Middle frontal gyrus (tissue), 1 donor: ENCODE measurements at regions not wholly inside any gene's neighbourhood (a gene's known extent, or its start where the extent isn't known, plus 50 kb on each side); places are given as distances from the start of the nearest gene placed in this dataset.

Experiments
- DNase-seq: peaks from one replicate; pipeline ENCODE4 v3.0.0-alpha.2; 2015; ENCODE audit warnings: low spot score; ENCODE audit errors: extremely low spot score

DNA sequence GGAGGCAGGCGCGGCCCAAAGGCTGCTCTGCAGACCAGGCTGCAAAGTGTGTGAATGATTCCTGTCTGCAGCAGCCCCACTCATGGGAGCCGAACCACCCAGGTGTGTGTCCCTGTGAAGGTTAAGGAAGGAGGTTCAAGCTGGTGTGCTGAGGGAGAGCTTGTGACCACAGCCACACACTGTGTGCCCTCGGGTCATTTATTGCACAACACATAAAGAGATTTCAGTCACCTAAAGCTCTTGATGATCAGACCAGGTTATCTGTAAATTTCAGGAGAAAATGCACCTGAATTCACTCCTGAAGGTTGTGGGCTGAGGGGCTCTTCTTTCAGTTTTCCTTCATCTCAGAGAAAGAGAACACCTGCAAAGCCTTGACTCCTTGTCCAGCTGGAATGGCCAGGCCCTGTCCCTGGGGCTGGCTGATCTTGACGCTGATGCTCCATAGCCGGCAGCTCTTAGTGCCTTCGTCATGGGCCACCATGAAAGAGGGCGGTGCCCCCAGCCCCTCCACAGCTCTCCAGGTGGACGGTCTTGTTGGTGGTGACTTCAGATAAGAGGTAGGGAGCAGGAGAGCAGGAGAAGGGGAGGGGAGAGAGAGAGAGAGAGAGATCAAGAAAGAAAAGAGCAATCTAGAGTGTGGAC lies 110.8 kb upstream of the C1QTNF9B start:
- DNase-seq: no peak

DNA sequence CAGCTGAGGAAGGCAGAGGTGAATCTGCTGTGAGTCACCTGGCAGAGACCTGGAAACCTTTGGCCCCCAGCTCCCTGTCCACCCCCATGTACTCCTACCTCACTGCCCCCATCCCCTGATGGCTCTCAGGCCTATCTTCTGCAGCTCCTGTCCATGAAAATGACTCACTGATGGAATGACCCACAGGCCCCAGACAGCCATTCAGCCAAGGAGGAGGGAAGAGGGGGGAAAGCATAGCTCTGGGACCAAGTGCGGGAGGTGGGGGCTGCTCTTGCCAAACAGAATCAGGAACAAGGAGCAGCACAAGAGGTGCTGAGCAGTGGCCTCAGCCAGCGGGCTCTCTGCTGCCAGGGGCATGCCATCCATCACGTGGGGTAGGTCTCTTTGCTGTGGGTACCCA lies 111.4 kb upstream of the C1QTNF9B start:
- no peak for DNase-seq

DNA sequence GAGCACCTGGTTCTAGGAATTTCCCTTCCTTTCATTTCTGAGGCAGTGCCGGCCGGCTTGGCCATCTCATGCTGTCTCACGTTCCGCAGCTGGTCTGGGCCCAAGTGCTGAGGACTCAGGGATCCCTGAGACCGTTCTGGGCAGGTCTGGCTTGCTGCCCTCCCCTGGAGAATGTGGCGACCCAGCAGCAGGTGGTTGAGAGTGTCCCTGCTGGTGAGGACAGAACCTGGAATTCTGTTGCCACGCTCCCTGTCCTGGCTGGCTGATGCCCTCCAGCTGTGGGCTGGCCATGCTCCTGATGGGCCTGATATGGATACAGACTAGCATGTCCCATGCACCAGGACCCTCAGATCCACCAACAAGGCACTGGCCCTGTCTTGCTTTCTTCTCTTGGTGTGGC lies 114.0 kb upstream of the C1QTNF9B start:
- no peak for DNase-seq

DNA sequence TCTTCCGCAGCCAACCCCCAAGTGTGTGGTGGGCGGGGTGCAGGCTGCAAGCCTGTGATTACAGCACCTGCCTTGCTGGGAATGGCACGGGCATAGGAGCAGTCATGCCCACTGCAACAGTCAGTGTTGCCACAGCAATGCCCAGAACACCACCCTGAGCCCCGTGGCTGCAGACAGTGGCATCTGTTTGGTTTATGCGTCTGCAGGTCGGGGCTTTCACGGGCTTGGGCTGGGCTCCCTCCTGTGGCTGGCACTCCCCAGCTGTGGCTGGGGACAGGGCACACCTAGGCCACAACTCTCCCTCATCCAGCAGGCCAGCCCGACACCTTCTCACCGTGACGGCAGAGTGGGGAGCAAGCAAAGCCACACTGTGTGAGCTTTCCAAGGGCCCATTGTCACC lies 115.3 kb upstream of the C1QTNF9B start:
- no peak for DNase-seq

DNA sequence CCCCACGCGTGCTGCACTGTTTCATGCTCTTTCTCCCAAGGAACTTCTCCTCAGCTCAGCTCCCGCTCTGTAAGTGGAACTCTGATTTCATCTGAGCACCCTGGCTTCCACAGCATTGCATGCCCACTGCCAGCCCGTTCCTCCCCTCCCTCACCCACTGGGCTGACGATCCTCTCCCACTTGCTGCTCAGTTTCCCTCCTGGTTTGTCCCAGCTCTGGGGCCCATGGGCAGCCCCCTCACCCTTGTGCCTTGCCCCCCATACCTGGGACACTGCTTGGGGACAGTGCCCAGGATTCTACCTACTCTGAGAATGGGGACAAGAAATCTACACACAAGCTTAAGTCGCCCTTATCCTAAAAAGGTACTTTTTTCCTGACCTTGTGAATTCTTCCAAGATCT lies 115.9 kb upstream of the C1QTNF9B start:
- no peak for DNase-seq

DNA sequence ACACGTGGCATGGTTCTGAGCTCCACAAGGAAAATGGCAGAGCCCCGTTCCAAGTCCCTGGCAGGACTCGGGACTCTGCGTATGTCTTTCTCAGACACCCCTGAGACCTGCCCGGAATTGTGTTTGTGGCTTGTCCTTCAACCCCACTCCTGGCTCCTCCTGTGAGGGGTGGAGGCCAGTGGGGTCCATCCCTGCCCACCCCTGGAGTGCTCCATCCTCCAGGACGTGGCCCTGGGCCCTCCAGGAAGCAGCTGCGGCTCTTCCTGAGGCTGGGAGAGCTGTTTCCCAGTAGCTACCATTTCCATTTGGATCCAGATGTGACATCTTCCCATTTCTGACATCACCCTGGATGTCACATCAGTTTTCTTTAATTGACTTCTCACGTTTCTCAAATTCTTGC lies 118.7 kb upstream of the C1QTNF9B start:
- DNase-seq: no peak

DNA sequence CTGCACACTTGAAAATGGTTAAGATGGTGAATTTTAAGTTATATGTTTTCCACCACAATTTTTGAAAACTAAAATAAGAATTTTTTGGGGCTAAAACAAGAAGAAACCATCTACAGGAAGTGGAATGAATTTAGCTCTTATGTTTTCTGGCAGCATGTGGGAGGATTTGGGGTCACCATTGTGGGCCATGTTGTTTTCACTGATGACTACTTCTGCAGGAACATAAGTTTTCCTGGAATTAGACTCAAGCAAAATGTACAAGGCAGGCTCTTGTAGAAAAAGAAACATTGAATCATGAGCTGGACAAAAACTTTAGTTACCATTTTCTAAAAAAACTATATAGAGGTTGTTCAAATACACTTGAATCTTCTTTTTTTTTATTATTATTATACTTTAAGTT lies 125.3 kb upstream of the C1QTNF9B start:
- DNase-seq: no peak

DNA sequence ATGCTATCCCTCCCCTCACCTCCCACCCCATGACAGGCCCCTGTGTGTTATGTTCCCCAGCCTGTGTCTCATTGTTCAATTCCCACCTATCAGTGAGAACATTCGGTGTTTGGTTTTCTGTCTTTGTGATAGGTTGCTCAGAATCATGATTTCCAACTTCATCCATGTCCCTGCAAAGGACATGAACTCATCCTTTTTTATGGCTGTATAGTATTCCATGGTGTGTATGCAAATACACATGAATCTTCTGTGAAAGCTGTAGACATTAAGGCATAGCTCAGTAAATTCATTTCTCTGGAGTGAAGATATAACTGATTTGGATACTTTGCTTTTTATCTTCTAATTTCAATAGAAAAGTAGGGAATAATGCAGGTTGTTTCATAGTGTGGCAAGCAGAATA lies 125.8 kb upstream of the C1QTNF9B start:
- DNase-seq: no peak

DNA sequence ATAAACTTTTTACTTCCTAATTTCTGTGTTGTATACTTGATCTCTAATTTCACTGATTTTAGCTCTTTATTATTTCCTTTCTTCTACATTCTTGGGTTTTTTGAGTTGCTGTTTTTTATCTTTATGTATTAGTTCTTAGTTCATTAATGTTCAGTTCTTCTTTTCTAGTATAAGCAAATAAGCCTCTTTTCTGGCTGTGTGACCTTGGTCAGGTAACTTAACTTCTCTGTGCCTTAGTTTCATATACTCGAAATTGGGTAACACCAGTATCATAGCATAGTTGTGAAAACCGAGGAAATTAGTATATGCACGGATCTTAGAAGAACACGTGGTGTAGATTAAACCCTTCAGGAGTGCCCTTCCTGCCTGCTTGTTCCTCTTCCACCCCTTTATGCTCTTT lies 130.2 kb upstream of the C1QTNF9B start:
- no peak for DNase-seq

DNA sequence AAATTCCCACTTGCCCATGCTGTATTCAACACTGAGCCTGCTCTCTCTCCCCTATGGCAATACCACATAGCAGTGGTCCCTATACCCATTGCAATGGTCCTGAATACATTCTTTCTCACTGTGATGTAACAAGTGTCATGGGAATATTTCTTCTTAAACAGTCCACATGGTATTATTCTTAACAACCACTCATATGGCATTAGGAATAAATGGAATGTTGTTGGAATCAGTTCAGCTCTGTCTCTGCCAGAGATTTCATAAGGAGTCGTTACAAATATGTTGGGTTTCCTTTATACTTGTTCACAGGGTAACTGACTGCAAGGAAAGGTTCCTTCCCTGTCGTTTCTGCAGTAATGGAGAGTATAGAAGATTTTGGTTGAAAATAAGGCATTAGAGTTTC lies 128.3 kb upstream of the SPATA13 start:
- DNase-seq: no peak

DNA sequence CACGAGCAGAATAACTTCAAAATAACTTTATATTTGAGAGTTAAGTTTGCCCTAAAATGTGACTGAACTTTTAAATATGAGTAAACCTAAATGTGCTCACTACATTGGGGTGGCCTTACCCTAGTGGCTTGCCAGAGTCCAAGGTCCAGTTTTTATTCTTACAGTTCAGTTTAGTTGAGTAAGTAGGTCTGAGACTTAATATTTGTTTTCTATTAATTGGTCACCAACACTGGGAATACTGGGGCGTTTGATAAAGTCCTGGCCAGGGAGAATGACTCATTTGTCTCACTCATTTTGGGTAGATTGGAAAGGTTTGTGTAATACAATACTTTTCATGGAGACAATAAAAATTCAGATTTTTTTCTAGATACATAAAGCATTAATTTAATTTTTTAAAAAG lies 127.8 kb upstream of the SPATA13 start:
- DNase-seq: no peak

DNA sequence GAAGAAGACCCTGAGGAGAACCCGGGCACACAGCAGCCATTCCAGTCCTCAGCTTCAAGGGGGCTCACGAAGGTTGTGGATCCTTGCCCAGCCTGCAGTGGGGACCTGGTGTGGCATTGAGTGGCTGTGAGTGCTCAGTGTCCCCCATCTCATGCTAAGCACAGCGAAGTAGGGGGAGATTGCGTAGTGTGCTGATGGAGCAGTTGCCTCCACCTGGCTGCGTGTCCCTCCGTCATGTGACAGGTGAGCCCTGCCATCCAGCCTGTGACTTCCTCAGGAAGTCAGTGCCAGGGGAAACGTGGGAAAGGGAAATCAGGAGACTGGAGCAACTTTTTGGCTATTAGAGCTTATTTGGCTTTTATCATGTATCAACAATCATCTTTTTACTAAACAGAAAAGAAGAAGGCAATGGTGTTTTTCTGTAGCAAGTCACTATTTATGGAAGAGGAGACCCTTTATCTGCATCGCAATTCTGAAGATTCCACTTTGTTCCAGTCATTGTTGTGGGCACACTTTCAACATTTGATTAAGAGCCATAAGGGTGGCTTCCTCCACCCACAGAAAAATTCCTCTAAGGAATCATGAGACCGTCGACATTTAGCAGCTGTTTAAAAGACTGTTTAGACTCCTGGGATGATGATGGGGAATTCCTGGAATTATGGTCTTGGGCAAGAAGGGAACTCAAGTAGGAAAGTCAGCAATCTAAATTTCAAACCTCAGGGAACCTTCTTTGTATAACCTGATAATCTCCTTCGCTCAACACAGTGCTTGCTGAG lies 126.8 kb upstream of the SPATA13 start:
- no peak for DNase-seq

DNA sequence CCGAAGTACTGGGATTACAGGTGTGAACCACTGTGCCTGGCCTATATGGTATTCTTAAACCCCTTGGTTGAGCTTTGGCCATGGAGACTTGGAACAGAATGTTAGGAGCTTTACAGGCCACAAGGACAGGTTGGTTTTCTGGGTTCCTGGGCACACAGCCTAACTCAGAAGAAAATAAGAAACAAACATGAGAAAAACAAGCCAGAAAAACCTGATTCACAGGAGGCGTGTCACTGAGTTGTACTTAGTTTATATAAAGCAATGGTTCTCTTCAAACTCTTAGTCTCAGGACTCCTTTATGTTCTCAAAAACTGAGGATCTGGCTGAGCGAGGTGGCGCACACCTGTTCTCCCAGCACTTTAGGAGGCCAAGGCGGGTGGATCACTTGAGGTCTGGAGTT lies 125.1 kb upstream of the SPATA13 start:
- no peak for DNase-seq

DNA sequence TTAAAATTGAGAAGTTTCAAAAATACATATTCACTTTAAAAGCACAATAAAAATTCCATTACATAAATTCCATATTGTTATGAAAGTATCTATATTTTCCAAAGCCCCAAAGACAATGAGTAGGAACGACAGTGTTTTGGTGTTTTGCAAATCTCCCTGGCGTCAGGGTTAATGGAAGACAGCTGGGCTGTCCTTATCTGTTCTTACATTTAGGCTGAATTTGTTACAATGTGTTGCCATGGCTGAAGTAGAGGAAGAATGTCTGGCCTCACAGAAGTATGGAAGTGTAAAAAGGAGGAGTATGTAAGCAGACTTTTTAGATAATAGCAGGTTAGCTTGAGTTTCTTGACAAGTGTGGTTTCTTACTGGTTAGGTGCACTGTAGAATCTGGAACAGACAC lies 124.4 kb upstream of the SPATA13 start:
- DNase-seq: no peak

DNA sequence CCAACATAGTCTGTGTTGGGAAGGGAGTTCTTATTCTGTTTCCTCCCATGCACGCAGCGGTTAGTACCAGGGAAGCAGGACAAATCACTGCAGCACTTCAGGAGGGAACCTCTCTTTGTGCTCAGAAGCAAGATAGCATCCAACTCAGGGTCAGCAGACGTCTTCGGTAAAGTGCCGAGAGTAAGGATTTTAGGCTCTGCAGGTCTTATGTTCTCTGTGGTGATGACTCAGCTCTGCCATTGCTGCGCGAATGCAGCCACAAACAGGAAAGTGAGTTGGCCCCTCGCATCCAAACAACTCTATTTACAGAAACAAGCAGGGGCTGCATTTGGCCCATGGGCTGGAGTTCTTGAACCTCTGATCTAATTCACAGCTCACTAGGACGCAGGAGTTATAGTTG lies 122.1 kb upstream of the SPATA13 start:
- no peak for DNase-seq

DNA sequence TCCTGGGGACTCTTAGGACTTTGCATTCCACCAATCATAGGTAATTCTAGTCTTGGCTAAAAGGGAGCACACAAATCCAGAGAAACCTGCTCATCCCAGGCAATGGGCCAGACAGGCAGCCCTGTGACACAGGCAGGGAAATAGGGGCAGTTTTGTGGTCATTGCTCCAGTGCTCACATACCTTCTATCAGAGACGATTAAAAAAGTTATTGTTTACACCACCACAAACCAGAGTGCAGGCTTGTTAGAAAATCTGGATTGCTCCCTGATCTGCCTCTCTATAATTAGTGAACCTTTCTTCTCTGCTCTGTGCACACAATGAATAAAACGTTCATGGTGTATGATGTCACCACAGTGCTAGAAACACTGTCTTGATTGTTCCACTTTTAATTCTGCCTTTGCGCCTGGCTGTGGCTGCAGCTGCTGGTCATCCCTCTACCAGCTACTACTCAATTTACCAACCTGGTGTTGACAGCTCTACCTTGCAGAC lies 121.6 kb upstream of the SPATA13 start:
- DNase-seq: no peak

DNA sequence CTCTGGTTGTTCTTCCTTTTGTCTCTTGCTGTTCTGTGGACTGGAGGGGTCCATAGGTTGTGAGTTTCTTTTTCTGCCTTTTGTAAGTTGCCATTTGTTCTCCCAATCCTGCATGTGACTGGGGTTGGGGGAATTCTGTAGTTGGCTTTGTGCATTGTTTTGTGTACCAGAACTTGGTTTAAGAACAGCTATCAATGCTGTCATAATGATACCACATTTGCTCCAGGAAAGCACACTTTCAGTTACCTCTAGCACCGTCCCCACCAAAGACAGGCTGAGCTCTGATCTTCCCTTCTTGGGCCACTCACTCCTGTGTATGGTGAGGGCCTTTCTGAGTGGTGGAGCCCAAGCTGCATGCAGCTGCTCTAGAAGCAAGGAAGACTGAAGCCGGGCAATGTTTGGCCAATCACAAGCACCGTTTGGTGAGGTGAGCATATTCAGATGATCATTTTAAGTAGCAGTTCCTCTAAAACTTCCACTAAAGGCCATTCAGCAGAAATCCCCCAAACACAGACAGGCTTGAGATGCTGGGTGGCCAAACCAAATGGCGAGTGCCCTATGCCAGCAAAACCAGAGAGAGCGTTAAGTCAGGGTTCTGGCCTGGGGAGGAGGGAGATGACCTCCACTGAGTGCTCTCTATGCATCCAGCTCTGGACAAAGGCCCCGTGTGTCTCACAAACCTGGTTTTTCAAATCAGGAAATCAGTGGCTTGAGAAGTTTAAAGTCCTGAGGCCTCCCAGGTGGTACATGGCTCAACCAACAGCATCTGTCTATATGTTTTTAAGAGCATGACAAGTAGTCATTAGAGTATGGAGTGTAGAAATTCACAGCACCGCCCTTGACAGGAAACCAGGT lies 120.7 kb upstream of the SPATA13 start:
- DNase-seq: no peak

DNA sequence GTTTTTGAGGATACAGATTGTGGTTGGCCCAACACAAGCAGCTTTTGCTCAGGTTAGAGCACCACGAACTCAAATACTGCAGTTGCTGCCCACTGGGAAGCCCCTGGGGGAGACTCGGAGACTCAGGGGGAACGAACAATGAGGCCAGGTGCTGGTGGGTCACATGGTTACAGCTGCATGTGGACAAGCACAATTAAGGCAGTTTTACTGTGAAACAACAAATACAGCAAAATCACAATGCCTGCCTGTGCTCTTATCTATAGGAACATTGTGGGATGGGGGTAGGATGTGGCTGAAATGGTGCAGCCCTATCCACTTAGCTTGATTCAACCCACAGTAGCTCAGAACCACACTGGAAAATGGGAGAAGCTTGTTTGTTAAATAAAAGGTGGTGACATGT lies 119.7 kb upstream of the SPATA13 start:
- DNase-seq: no peak

DNA sequence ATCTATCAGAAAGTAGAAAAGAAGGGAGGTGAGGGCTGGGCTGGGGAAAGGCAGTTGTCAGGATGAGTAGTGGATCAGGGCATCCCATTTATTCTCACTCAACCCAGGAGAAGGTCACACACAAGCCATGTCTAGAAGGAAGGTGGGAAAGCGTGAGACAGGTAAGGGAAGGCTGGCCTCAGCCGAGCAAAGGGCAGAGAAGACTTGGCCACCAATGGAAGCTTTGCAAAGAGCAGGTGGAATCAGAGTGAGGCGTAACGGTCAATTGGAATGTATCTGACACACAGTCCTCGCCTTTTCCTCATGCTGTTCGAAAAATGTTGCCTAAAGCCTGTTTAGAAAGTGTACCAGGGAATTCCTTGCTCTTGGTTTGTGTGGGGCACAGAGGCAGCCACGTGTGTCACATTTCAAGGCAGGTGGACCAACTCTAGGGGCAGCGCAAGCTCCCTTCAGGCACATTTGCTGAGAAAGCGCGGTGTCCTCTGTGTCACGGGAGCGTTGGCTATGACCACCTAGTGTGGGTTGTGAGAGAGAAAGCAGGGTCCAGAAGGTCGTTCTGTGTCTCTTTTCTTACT lies 118.8 kb upstream of the SPATA13 start:
- DNase-seq: no peak

DNA sequence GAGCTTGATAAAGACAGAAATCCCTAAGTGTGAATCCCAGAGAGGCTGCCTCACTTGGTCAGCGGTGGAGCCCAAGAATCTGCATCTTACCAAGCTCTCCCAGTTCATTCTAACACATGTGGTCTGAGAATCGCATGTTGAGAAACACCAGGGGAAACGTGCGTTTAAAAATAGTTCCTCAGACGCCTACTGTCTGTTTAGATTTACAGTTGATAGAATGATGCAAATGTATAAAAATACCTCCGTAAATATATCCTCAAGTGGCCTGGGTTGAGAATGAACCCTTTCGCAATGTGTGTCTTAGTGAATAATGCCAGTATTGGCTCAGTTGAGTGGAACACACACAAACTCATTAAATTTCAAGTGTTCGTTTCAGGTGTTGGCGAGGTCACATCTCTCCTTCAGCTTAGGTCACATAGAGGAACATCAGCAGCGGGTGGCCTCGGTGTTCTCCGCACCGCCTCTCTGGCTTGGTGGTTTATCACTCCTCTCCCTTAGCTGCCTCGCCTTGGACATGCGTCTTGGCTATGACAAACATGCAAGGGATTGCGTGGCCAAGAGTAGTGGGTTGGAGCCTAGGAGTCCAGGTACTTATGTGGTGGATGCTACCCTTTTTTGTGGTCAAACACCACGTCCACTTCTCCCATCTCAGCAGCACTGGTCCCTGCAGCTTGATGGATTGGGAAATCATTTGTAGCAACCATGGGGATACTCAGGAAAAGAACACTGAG lies 117.6 kb upstream of the SPATA13 start:
- DNase-seq: no peak
